ENCODE measurements at regions not wholly inside any gene's neighbourhood (a gene's known extent, or its start where the extent isn't known, plus 50 kb on each side); places are given as distances from the start of the nearest gene placed in this dataset.

GRCh38 chr3:157926822-157927221 is 179.4 kb downstream of the SHOX2 start:
- H3K4me3 ChIP-seq (ENCODE audit: low read depth, low read length), result no peak overlapping the region
- DNase-seq (ENCODE audit: low read depth, low spot score), result no peak
- TF ChIP-seq CTCF (IDR thresholded peaks at IDR 0.05; ENCODE audit: insufficient read depth, low read length, missing control alignments), result no peak
- POLR2A ChIA-PET, result no interaction called here
- CTCF ChIA-PET, result no interaction called here

- H3K4me3 ChIP-seq (ENCODE audit: low read depth, low read length), result no peak overlapping the region
- no peak for DNase-seq (ENCODE audit: low read depth, low spot score)
- ChIA-PET CTCF (interaction anchor here (0.8 to 1.3 kb wide), 2 partner anchors 316 to 512 kb away, joined by 3 read pairs; no protein-coding TSS in a partner anchor), POLR2A (no interaction called here)
- no peak for TF ChIP-seq CTCF (IDR thresholded peaks at IDR 0.05; ENCODE audit: insufficient read depth, low read length, missing control alignments)
Observed at GRCh38 chr3:157922614-157923013, 183.6 kb downstream of the SHOX2 start.

DNA sequence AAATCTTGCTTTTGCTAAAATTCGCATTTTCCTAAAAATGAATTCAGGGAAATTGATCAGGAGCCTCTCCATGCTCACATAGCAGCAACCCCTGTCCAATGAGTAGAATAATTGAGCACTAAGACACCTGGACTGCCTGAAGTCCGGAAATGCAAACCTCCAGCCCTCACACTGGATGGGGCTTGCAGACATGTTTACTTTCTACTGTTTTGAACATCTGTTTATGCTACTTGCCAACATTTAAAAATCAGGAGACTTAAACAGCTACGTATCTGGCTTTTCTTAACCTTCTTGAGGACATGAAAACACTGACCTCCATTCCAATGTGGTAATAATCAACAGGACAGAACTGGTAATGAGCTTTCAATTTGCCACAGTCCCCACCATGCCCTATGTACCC is 184.4 kb downstream of the SHOX2 start:
- no peak for DNase-seq (ENCODE audit: low read depth, low spot score)
- H3K4me3 ChIP-seq (ENCODE audit: low read depth, low read length), result no peak overlapping the region
- POLR2A ChIA-PET, result no interaction called here
- no peak for TF ChIP-seq CTCF (IDR thresholded peaks at IDR 0.05; ENCODE audit: insufficient read depth, low read length, missing control alignments)
- CTCF ChIA-PET, result interaction anchor here (1.3 kb wide), 1 partner anchor 512 kb away, joined by 3 read pairs; no protein-coding TSS in a partner anchor

- no peak for TF ChIP-seq CTCF (IDR thresholded peaks at IDR 0.05; ENCODE audit: insufficient read depth, low read length, missing control alignments)
- no peak overlapping the region for H3K4me3 ChIP-seq (ENCODE audit: low read depth, low read length)
- ChIA-PET POLR2A (no interaction called here), CTCF (interaction anchor here (1.3 kb wide), 1 partner anchor 513 kb away, joined by 3 read pairs; no protein-coding TSS in a partner anchor)
- no peak for DNase-seq (ENCODE audit: low read depth, low spot score)
Observed at GRCh38 chr3:157920822-157921700, 185.2 kb downstream of the SHOX2 start.

GRCh38 chr3:157919319-157919887 is 186.8 kb downstream of the SHOX2 start:
- H3K4me3 ChIP-seq (ENCODE audit: low read depth, low read length), result no peak overlapping the region
- no peak for TF ChIP-seq CTCF (IDR thresholded peaks at IDR 0.05; ENCODE audit: insufficient read depth, low read length, missing control alignments)
- POLR2A ChIA-PET, result no interaction called here
- DNase-seq (ENCODE audit: low read depth, low spot score), result no peak
- CTCF ChIA-PET, result no interaction called here

DNA sequence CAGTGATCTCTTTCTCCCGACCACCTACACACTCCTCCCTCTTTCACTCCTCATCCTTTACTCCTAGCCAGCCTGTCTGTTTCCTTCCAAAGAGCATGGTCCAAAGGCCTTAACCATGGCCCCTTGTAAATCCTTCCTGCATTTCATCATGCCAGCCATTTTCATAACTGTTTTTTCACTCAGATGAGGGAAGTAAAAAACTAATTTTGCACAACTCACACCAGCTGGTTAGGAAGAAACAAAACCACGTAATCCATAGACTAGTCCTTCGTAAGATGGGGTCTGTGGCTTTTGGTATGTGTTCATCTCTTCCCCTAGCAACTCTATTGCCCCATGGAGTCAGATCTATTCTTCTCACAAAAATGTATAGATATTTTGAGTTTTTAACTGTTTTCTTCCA is 187.8 kb downstream of the SHOX2 start:
- ChIA-PET CTCF (no interaction called here), POLR2A (no interaction called here)
- TF ChIP-seq CTCF (IDR thresholded peaks at IDR 0.05; ENCODE audit: insufficient read depth, low read length, missing control alignments), result no peak
- DNase-seq (ENCODE audit: low read depth, low spot score), result no peak
- H3K4me3 ChIP-seq (ENCODE audit: low read depth, low read length), result no peak overlapping the region

All from AG04449 (cell line).